ENCODE measurements at regions not wholly inside any gene's neighbourhood (a gene's known extent, or its start where the extent isn't known, plus 50 kb on each side); places are given as distances from the start of the nearest gene placed in this dataset.

DNA sequence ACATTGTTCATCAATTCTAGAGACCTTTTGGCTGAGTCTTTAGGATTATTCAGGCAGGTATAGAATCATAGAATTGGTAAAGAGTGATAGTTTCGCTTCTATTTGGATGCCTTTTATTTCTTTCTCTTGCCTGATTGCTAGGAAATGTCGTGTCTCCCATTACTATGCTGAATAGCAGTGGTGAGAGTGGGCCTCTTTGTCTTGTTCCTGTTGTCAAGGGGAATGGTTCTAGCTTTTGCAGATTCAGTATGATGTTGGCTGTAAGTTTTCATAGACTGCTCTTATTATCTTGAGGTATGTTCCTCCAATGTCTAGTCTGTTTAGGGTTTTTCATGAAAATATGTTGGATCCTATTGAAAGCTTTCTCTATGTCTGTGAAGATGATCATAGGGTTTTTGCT, 200.2 kb upstream of the PABPC4L start:
- TF ChIP-seq, protein P1, sequence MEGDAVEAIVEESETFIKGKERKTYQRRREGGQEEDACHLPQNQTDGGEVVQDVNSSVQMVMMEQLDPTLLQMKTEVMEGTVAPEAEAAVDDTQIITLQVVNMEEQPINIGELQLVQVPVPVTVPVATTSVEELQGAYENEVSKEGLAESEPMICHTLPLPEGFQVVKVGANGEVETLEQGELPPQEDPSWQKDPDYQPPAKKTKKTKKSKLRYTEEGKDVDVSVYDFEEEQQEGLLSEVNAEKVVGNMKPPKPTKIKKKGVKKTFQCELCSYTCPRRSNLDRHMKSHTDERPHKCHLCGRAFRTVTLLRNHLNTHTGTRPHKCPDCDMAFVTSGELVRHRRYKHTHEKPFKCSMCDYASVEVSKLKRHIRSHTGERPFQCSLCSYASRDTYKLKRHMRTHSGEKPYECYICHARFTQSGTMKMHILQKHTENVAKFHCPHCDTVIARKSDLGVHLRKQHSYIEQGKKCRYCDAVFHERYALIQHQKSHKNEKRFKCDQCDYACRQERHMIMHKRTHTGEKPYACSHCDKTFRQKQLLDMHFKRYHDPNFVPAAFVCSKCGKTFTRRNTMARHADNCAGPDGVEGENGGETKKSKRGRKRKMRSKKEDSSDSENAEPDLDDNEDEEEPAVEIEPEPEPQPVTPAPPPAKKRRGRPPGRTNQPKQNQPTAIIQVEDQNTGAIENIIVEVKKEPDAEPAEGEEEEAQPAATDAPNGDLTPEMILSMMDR (IDR thresholded peaks at IDR 0.05; ENCODE audit: extremely low read depth, low read depth, low read length) = no peak
- Histone ChIP-seq H3K79me2 (ENCODE audit: insufficient read depth, low read length) (no peaks in the 10 kb centered on the region), H2AFZ (ENCODE audit: low read length) (no peak overlapping the region), H3K4me2 (ENCODE audit: insufficient read depth, low read length) (no peak overlapping the region), H3K36me3 (ENCODE audit: insufficient read depth, low read length) (no peaks in the 10 kb centered on the region), H3K9me3 (ENCODE audit: low read depth, low read length) (no peaks in the 10 kb centered on the region), H3K27me3 (ENCODE audit: insufficient read depth, low read length) (no peaks in the 10 kb centered on the region), H3K27ac (ENCODE audit: low read depth, low read length) (no peak overlapping the region), H3K4me1 (ENCODE audit: insufficient read depth, low read length) (no peaks in the 10 kb centered on the region), H3K4me3 (ENCODE audit: insufficient read depth, low read length) (no peak overlapping the region), H4K20me1 (ENCODE audit: insufficient read depth, low read length) (no peaks in the 10 kb centered on the region)
- DNase-seq (ENCODE audit: insufficient read length, low spot score, missing footprints) = no peak

DNA sequence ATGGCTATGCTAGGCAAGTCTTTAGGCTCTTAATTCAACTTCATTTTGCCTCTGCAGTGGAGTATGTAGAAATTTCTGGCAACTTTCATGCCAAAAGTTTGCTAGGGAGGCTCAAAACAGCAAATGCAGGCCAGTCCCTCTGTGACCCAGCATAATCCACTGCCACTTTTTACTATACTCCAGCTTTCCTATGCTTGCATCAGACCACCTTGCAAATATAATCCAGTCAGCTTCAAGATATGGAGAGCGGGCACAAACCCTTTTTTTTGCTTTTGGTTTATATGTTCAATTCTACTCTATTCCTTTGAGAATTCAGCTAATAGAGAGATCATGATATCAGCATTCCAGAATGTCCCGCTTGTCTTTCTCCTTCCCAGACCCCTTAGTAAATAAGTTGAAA, 192.0 kb upstream of the PABPC4L start:
- Histone ChIP-seq H3K4me3 (ENCODE audit: insufficient read depth, low read length) (no peak overlapping the region), H3K27me3 (ENCODE audit: insufficient read depth, low read length) (no peaks in the 10 kb centered on the region), H3K36me3 (ENCODE audit: insufficient read depth, low read length) (no peaks in the 10 kb centered on the region), H3K4me1 (ENCODE audit: insufficient read depth, low read length) (no peaks in the 10 kb centered on the region), H3K4me2 (ENCODE audit: insufficient read depth, low read length) (no peak overlapping the region), H3K9me3 (ENCODE audit: low read depth, low read length) (peaks cover 2% of the 10 kb centered on the region), H3K27ac (ENCODE audit: low read depth, low read length) (no peak overlapping the region), H2AFZ (ENCODE audit: low read length) (no peak overlapping the region), H4K20me1 (ENCODE audit: insufficient read depth, low read length) (no peaks in the 10 kb centered on the region), H3K79me2 (ENCODE audit: insufficient read depth, low read length) (no peaks in the 10 kb centered on the region)
- TF ChIP-seq, protein P1 (IDR thresholded peaks at IDR 0.05; ENCODE audit: extremely low read depth, low read depth, low read length) = no peak
- no peak for DNase-seq (ENCODE audit: insufficient read length, low spot score, missing footprints)

DNA sequence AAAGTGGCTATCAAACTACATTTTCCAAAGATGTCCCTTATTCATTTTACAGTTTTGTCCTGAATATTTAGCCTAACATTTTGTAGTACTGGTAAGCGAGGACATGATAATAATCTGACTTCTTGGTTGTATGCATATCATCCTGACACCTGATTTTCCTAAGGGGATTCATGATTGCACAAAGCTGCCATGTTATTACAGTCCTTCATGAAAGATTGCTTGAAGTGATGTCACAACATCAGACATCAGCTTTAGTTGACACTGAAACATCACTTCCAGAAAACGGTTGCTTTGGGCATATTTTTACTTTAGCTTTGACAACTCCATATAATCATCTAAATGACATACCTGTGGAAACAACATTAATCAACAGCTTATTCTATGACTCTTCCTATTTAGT, 188.7 kb upstream of the PABPC4L start:
- no peaks in the 10 kb centered on the region for H3K4me1 ChIP-seq (ENCODE audit: insufficient read depth, low read length)
- H3K27ac ChIP-seq (ENCODE audit: low read depth, low read length) = no peak overlapping the region
- H3K79me2 ChIP-seq (ENCODE audit: insufficient read depth, low read length) = no peaks in the 10 kb centered on the region
- TF ChIP-seq, protein P1 (IDR thresholded peaks at IDR 0.05; ENCODE audit: extremely low read depth, low read depth, low read length) = no peak
- no peaks in the 10 kb centered on the region for H4K20me1 ChIP-seq (ENCODE audit: insufficient read depth, low read length)
- no peak for DNase-seq (ENCODE audit: insufficient read length, low spot score, missing footprints)
- H3K36me3 ChIP-seq (ENCODE audit: insufficient read depth, low read length) = no peaks in the 10 kb centered on the region
- no peaks in the 10 kb centered on the region for H3K9me3 ChIP-seq (ENCODE audit: low read depth, low read length)
- H3K4me2 ChIP-seq (ENCODE audit: insufficient read depth, low read length) = no peak overlapping the region
- H2AFZ ChIP-seq (ENCODE audit: low read length) = no peak overlapping the region
- no peaks in the 10 kb centered on the region for H3K27me3 ChIP-seq (ENCODE audit: insufficient read depth, low read length)
- H3K4me3 ChIP-seq (ENCODE audit: insufficient read depth, low read length) = no peak overlapping the region

DNA sequence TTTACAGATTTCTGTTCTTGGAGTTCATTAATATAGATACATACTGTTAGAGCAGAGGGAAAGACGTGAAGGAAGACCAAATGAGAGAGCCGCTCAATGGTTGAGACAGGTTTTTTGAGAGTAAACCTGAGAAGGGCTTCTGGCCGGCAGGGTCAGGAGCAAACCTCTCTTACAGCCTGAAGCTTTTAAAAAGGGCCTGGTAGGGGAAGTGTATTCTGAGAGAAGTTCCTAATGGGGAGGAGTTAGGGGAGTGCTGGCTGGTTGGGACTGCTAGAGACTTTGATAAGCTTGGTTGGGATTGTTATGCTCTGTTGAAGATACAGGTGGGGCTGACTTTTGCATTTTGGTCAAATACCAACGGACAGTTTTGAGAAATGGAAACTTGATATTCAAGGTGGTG, 186.8 kb upstream of the PABPC4L start:
- TF ChIP-seq, protein P1 (IDR thresholded peaks at IDR 0.05; ENCODE audit: extremely low read depth, low read depth, low read length) = no peak
- peak; percentile 3 for DNase-seq (ENCODE audit: insufficient read length, low spot score, missing footprints)
- no peak overlapping the region for H3K27ac ChIP-seq (ENCODE audit: low read depth, low read length)
- no peak overlapping the region for H3K4me2 ChIP-seq (ENCODE audit: insufficient read depth, low read length)
- no peaks in the 10 kb centered on the region for H3K4me1 ChIP-seq (ENCODE audit: insufficient read depth, low read length)
- no peak overlapping the region for H2AFZ ChIP-seq (ENCODE audit: low read length)
- H3K9me3 ChIP-seq (ENCODE audit: low read depth, low read length) = no peaks in the 10 kb centered on the region
- no peaks in the 10 kb centered on the region for H3K79me2 ChIP-seq (ENCODE audit: insufficient read depth, low read length)
- no peaks in the 10 kb centered on the region for H4K20me1 ChIP-seq (ENCODE audit: insufficient read depth, low read length)
- no peaks in the 10 kb centered on the region for H3K36me3 ChIP-seq (ENCODE audit: insufficient read depth, low read length)
- H3K4me3 ChIP-seq (ENCODE audit: insufficient read depth, low read length) = no peak overlapping the region
- no peaks in the 10 kb centered on the region for H3K27me3 ChIP-seq (ENCODE audit: insufficient read depth, low read length)

All from osteoblast (primary cell).